H1 (cell line): ENCODE measurements at regions not wholly inside any gene's neighbourhood (a gene's known extent, or its start where the extent isn't known, plus 50 kb on each side); places are given as distances from the start of the nearest gene placed in this dataset.

Source experiments
- CBX5 ChIP-seq: fragments of 300-800, 300-1000 bp; sonication (generic); IDR thresholded peaks from 2 replicates; pipeline ENCODE4 v1.7.1; 2016; ENCODE audit warnings: antibody characterized with exemption, low read length, low read depth
- CHD1 ChIP-seq: IDR thresholded peaks from 2 replicates; pipeline ENCODE4 v1.6.1; 2012; ENCODE audit warnings: low read depth, low read length, improper control_type of control experiment
- CHD2 ChIP-seq: IDR thresholded peaks from 2 replicates; pipeline ENCODE4 v1.6.1; 2012; ENCODE audit warnings: low read length, improper control_type of control experiment
- HDAC2 ChIP-seq, 2 experiments: fragments of 300-600 bp in 1 of 2; sonication (generic) in 1 of 2; IDR thresholded peaks; 2 replicates each; pipeline ENCODE4 v1.6.1; 2011 to 2012; ENCODE audit warnings: low read depth in 2 of 2, low read length in 2 of 2, mild to moderate bottlenecking in 2 of 2, moderate library complexity in 2 of 2, borderline replicate concordance in 1 of 2, inconsistent platforms in 1 of 2
- RXRA ChIP-seq: IDR thresholded peaks from 2 replicates; pipeline ENCODE4 v1.6.1; 2011; ENCODE audit warnings: low read depth, mild to moderate bottlenecking, low read length, moderate library complexity; ENCODE audit not compliant: insufficient read depth
- SRF ChIP-seq: IDR thresholded peaks from 2 replicates; pipeline ENCODE4 v1.6.1; 2011; ENCODE audit warnings: mild to moderate bottlenecking, low read depth, low read length, moderate library complexity

GRCh38 chr18:10241579-10241978 is 212.9 kb upstream of the APCDD1 start (continued):
- TF ChIP-seq RXRA = no peak
- TF ChIP-seq CHD1 = no peak
- no peak for TF ChIP-seq HDAC2 (IDR thresholded peaks at IDR 0.05; ENCODE audit: borderline replicate concordance in 1 of 2, low read depth in 2 of 2, low read length in 2 of 2)
- no peak for TF ChIP-seq SRF
- TF ChIP-seq CHD2 = no peak
- no peak for TF ChIP-seq CBX5
- TF ChIP-seq, all 59 proteins: peak for 0
